Large intestine (tissue), 3 donors: ENCODE measurements at regions not wholly inside any gene's neighbourhood (a gene's known extent, or its start where the extent isn't known, plus 50 kb on each side); places are given as distances from the start of the nearest gene placed in this dataset.
A peak's percentile ranks its signal among the peaks of the same experiment; 100 is the strongest.

Experiments
- DNase-seq, 2 donors: peaks; one replicate each; pipeline versions ENCODE4 v3.0.0 to v3.0.0-alpha.2; 2013
- H3K27ac ChIP-seq: one replicate; pipeline ENCODE4 v1.5.1; 2013; ENCODE audit warnings: low read length
- H3K27me3 ChIP-seq: 2 replicates; pipeline ENCODE4 v1.6.1; 2013; ENCODE audit warnings: low read length; ENCODE audit not compliant: control insufficient read depth, insufficient read depth
- H3K36me3 ChIP-seq: 2 replicates; pipeline ENCODE4 v1.6.1; 2013; ENCODE audit warnings: low read length; ENCODE audit not compliant: control insufficient read depth, insufficient read depth
- H3K4me1 ChIP-seq: one replicate; pipeline ENCODE4 v1.6.1; 2013; ENCODE audit warnings: low read length; ENCODE audit not compliant: control insufficient read depth, insufficient read depth
- H3K4me3 ChIP-seq: one replicate; pipeline ENCODE4 v1.5.1; 2013; ENCODE audit warnings: low read length
- H3K9me3 ChIP-seq: one replicate; pipeline ENCODE4 v1.6.1; 2013; ENCODE audit warnings: mild to moderate bottlenecking, low read depth, low read length, moderate library complexity; ENCODE audit not compliant: control insufficient read depth
- WGBS: methylation state at CpG from one replicate; pipeline ENCODE4 v1.1.5; 2013; ENCODE audit warnings: low lambda C conversion rate; ENCODE audit not compliant: insufficient coverage; 5-methylcytosine and 5-hydroxymethylcytosine counted together

DNA sequence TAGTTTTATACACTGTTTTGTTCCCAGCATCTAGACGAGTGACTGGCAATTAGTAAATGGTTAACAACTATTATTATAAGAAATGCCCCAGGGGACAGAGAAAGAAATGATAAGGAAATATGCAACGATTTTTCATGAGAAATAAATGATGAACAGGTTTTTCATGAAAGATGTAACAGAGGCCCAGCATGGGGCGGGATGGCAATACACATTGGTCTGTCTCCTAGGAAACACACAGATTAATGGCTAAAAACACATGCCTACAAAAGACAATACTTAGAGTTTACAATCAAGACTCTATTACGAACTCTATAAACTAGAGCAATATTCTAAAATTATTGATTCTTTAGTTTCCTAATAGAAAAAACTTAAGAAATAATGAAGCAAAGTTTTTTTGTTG, 441.5 kb upstream of the CDH9 start:
- WGBS = 60% methylated on average over 1 of the region's 4 CpGs

DNA sequence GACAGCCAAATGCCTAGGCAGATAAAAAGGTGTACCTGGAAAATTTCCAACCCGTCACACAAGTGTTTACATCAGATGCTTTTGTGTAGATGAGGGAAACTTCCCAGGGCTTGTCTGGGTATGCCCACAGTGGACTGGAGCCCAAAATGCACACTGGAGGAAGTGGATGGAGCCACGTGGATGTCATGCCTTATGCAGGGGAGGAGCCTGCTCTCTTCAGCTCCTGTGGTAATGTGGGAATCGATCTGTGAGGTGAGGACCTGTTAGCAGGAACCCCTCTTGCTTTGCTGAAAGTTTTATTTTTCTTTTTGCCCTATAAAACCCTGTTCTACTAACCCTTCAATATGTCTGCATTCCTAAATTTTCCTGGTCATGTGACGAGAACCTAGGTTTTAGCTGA, 439.2 kb upstream of the CDH9 start:
- H3K4me3 ChIP-seq = no peak overlapping the region
- no peak for DNase-seq
- H3K4me1 ChIP-seq = no peaks in the 10 kb centered on the region
- H3K27ac ChIP-seq = no peak overlapping the region
- no peaks in the 10 kb centered on the region for H3K9me3 ChIP-seq
- H3K27me3 ChIP-seq = no peaks in the 10 kb centered on the region
- WGBS = 88% methylated on average over 1 of the region's 4 CpGs
- no peaks in the 10 kb centered on the region for H3K36me3 ChIP-seq

More for the DNA sequence above, 441.5 kb upstream of the CDH9 start:
- no peaks in the 10 kb centered on the region for H3K4me1 ChIP-seq
- H3K36me3 ChIP-seq = no peaks in the 10 kb centered on the region
- no peak overlapping the region for H3K4me3 ChIP-seq
- H3K9me3 ChIP-seq = no peaks in the 10 kb centered on the region
- H3K27ac ChIP-seq = no peak overlapping the region
- DNase-seq = peak in 1 of 2 donors; percentile 4
- no peaks in the 10 kb centered on the region for H3K27me3 ChIP-seq

DNA sequence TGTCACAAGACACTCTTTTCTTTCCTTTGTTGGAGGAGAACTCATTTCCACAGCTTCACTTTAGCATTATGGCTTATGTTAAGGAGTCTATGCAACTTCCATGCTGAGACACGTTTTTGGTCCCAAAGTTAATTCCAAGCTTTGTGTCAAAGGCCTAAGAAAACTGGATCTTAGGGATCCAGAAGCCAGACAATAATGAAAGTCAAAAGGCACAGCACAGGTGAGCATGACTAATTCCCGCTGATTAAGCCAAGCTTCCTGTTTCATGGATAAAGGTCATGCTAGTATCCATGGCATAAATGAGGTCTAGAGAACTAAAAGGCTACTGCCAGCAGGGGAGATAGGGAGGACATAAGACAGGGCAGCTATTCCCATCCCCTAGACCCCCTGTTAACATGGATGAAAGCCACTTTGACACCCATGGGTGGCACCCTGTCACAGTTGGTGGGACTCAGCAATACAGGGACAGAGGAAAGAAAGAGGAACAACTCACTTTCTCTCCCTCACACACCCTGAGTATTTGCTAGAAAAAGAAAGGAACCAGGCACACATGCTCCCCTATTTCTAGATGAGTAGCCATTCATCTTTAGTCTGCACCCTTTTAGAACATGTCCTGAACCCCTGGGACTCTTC, 438.1 kb upstream of the CDH9 start:
- Histone ChIP-seq H3K36me3 (no peaks in the 10 kb centered on the region), H3K4me1 (no peaks in the 10 kb centered on the region), H3K27ac (no peak overlapping the region), H3K9me3 (no peaks in the 10 kb centered on the region), H3K4me3 (no peak overlapping the region), H3K27me3 (no peaks in the 10 kb centered on the region)
- no CpG with 5 or more reads among the region's 2 CpGs for WGBS
- DNase-seq = no peak

DNA sequence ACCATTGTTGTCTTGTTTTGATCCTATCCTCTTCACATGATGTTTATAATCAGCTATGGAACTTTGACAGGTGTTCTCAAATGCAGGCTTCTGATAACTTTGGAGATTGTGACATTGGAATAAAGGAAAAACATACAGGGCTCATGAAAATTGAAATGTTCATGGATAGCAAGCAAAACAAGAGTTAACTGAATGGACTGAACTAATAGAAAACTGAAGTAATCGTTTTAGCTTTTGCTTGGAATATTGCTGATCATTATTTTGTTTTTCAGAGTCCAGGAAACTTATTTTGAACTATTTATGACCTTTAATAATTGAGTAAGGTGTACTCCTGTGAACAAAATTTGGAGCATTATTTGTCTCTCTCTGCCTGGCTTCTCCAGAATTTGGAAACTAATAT, 436.7 kb upstream of the CDH9 start:
- H3K4me3 ChIP-seq = no peak overlapping the region
- no peaks in the 10 kb centered on the region for H3K9me3 ChIP-seq
- WGBS = no CpG with 5 or more reads among the region's 1 CpG

DNA sequence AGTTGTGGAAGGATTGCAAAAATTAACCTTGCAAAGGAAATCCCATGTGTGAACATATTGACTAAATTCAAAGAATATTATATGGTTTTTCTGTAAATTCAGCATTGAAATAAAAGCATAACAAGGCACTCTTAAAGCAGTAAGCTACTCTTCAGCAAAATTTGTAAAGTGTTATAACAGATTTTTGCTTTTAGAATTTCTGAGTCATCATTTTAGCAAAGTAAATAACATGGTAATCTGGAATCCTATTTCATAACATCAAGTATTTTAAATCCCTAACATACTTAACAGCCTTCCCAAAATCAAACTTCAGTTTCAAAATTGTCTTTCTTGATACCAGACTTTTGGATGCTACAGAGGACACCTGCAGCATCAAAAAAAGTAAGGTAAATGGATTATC, 436.0 kb upstream of the CDH9 start:
- no peaks in the 10 kb centered on the region for H3K4me1 ChIP-seq
- H3K4me3 ChIP-seq = no peak overlapping the region
- no peak overlapping the region for H3K27ac ChIP-seq
- no peak for DNase-seq
- H3K9me3 ChIP-seq = no peaks in the 10 kb centered on the region
- no peaks in the 10 kb centered on the region for H3K27me3 ChIP-seq
- no peaks in the 10 kb centered on the region for H3K36me3 ChIP-seq

More for the DNA sequence above, 436.7 kb upstream of the CDH9 start:
- H3K27me3 ChIP-seq = no peaks in the 10 kb centered on the region
- DNase-seq = no peak
- no peaks in the 10 kb centered on the region for H3K4me1 ChIP-seq
- no peak overlapping the region for H3K27ac ChIP-seq
- H3K36me3 ChIP-seq = no peaks in the 10 kb centered on the region

DNA sequence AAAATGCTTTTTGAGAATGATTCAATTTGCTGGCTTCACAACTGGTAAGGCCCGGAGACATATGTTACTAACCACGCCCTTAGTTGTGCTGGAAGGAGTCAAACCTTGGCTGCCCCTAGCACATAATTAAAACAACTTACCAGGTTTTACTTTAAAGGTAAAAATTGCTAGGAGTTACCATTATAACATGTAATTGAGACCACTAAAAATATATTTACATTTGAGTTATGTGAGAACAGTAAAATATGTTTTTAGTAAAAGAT, 435.6 kb upstream of the CDH9 start:
- Histone ChIP-seq H3K27me3 (no peaks in the 10 kb centered on the region), H3K9me3 (no peaks in the 10 kb centered on the region), H3K4me1 (no peaks in the 10 kb centered on the region), H3K4me3 (no peak overlapping the region), H3K27ac (no peak overlapping the region), H3K36me3 (no peaks in the 10 kb centered on the region)
- DNase-seq = no peak
- no CpG with 5 or more reads among the region's 2 CpGs for WGBS

DNA sequence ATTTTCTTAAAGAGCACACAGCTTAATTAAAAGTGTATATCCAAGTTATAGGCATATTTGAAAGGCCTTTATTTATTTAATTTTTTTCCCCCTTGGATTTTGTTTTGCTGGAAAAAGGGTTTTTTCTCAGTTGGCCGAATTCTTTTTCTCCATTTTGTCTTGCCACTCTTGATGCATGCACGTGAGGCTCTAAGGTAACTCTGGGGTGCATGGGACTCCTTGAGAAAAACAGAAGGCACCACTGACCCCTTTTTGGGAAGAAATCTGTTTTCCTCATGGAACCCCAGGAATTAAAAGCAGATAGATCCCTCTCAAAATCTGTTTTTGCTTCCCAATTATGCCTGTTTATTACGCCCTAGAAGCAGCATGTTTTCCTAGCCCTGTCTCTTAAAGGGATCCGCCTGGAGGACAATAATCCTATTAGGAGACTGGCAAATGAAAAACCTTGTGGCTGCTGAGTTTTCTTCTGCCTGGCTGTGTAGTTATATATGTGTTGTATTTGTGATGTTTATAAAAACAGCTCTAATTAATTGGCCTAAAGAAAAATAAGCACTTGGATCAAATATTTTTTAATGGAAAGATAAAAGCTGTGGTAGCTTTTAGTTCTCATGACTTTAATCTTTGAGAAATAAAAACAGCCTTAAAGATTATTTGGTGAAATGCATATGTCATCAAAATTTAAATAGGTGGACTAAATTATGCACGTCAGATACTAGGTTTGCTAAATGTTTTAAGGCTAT, 435.1 kb upstream of the CDH9 start:
- no peaks in the 10 kb centered on the region for H3K27me3 ChIP-seq
- H3K4me3 ChIP-seq = no peak overlapping the region
- DNase-seq = no peak
- 86% methylated on average over 1 of the region's 5 CpGs for WGBS
- no peak overlapping the region for H3K27ac ChIP-seq
- no peaks in the 10 kb centered on the region for H3K4me1 ChIP-seq
- no peaks in the 10 kb centered on the region for H3K9me3 ChIP-seq
- H3K36me3 ChIP-seq = no peaks in the 10 kb centered on the region

DNA sequence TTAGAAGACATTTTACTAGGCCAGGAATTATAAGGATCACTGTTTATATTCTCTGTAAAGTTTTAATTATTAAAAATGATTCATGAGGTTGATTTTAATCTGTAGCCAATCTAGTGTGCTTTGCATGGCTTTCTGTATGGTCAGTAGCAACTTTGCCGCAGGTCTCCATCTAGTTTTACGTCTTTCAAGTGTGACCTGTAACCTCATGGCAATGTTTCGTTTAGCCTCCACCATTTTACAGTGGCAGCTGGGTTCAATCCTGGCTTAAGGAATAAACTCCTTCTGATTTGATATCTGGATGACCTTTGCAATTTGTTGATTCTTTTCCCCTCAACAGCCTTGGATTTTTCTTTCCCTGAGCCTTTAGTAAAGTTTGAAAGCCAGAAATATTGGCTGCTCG, 434.5 kb upstream of the CDH9 start:
- no peak for DNase-seq
- 50% methylated on average over 1 of the region's 4 CpGs for WGBS
- H3K36me3 ChIP-seq = no peaks in the 10 kb centered on the region
- no peaks in the 10 kb centered on the region for H3K4me1 ChIP-seq
- H3K27ac ChIP-seq = no peak overlapping the region
- H3K27me3 ChIP-seq = no peaks in the 10 kb centered on the region
- no peaks in the 10 kb centered on the region for H3K9me3 ChIP-seq
- H3K4me3 ChIP-seq = no peak overlapping the region

DNA sequence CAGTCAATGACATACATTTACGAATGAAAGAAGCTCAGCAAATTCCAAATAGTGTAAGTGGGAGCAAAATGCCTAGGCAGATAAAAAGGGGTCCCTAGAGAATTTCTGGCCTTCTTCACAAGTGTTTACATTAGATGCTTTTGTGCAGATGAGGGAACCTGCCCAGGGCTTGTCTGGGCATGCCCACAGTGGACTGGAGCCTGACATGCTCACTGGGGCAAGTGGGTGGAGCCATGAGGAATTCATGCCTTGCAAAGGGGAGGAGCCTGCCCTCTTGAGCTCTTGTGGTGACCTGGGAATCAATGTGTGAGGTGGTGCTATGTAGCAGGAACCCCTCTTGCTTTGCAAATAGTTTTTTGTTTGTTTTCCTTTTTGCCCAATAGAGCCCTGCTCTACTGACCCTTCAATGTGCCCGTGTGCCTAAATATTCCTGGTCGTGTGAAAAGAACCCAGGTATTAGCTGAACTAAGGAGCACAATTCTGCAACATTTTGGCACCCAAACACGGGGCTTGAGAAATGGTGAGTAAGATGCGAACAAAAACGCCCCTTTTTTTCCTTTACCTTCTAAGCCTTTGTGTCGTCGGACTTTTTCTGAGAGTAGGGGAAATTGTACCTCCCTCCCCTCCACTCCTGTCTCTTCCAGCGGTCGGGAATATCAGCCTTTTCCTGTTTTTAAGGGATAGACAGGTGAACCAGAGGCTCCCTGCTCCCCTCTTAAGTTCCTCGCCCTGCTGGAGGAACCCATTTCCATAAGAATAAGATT, 433.8 kb upstream of the CDH9 start:
- Histone ChIP-seq H3K4me1 (no peaks in the 10 kb centered on the region), H3K4me3 (no peak overlapping the region), H3K27ac (no peak overlapping the region), H3K36me3 (no peaks in the 10 kb centered on the region), H3K9me3 (no peaks in the 10 kb centered on the region), H3K27me3 (no peaks in the 10 kb centered on the region)
- 81% methylated on average over 6 of the region's 11 CpGs for WGBS
- DNase-seq = no peak

DNA sequence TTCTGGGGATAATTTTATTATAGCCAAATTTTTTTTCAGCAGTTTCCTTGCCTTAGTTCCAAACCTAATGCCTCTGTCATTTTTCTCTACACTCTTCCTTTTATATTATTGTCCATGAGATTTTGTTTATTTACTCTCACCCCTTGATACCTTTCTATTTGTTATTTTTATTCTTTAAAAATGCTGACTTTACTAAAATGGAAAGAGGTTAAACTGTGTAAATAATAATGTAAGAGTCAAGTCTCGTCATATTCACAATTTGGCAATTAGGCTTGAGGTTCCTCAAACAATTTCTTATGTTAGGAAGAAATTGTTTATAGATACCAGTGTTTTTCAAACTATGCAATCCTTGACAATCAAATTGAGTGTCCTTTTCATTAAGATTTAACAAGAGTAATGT, 428.6 kb upstream of the CDH9 start:
- no peak overlapping the region for H3K27ac ChIP-seq
- no peaks in the 10 kb centered on the region for H3K4me1 ChIP-seq
- H3K36me3 ChIP-seq = no peaks in the 10 kb centered on the region
- WGBS = 75% methylated on average over 1 of the region's 1 CpG
- H3K9me3 ChIP-seq = no peaks in the 10 kb centered on the region
- H3K27me3 ChIP-seq = no peaks in the 10 kb centered on the region
- no peak overlapping the region for H3K4me3 ChIP-seq
- no peak for DNase-seq
